GM19023 (cell line): ENCODE measurements at regions not wholly inside any gene's neighbourhood (a gene's known extent, or its start where the extent isn't known, plus 50 kb on each side); places are given as distances from the start of the nearest gene placed in this dataset.
"Not testable (repeated sequence)": the region's sequence is repeated elsewhere in the genome, so short reads cannot be mapped to it uniquely, and the experiment has no call there.

Experiments
- ATAC-seq: cut with Tn5 transposase; IDR thresholded peaks from one replicate; pipeline ENCODE4 v1.9.1; 2021; ENCODE audit warnings: mild to moderate bottlenecking, moderate library complexity; ENCODE audit not compliant: unreplicated experiment

- ATAC-seq = no peak
Measured at GRCh38 chr20:19024296-19025035, 188.0 kb upstream of the SLC24A3 start.

DNA sequence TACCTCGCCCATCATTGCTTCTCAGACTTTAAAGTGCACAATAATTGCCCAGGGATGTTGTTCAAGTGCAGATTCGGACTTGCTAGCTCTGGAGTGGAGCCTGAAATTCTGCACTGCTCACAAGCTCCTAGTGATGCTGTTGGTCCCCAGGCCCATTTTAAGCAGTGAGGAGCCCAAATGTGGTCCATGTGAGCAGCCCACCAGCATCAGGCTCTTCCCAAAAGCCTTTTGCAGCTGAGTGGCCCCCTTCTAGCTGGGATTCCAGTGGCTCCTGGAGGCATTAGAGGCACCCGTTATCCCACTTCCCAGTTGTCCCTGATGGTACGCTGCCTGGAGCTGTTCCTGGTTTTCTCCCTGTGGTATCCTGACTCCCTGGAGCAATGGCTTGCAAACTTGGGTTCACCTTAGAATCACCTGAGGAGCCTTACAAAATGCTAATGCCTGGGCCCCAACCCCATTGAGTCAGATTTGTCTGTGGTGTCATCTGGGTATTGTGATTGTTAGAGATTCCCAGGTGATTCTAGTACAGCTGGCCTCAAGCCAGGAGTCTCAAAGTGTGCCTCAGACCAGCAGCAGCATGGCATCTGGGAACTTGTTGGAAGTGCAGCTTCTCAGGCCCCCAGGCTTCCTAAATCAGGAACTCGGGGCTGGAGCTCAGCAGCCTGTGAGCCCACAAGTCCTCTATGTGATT, 186.9 kb upstream of the SLC24A3 start:
- ATAC-seq = no peak

GRCh38 chr20:19026121-19026878, 186.1 kb upstream of the SLC24A3 start:
- peak; percentile 82 for ATAC-seq

GRCh38 chr20:19026901-19027644, 185.4 kb upstream of the SLC24A3 start:
- no peak for ATAC-seq

DNA sequence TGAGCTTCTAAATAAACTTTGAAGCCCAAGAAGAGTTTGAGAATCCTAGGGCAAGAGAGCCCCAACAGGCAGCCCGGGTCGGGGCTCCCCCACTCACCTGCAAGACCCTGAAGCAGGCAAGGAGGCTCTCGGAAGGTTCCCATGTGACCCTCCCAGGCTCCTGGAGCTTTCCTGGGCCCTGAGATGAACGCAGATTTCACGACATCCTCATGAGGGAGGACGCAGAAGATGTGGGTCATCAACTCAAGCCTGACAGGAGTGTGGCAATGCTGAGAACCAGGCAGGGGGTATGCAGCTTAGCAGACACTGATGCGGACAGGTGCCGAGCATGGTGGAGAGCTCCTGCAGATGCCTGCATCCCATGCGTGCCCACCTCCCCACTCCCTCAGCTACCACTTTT, 184.5 kb upstream of the SLC24A3 start:
- no peak for ATAC-seq

GRCh38 chr20:19041787-19042186, 170.7 kb upstream of the SLC24A3 start:
- ATAC-seq = no peak

DNA sequence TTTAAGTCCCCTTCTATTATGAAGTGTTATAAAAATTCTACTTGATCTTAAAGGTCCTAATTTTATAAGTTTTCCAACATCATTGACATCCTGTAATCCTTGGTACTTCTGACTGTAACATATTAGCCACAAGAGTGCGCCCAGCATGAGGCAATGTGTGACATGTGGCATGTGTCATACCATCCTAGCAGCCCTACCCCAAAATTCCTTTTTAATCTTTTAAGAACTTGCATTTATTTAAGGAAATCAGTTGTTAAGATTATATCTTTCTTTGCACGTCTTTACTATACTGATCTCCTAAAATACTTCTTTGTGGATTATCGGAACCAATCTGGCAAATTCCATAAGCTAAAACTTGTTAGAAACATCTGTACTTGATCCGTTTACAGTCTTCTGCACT, 167.1 kb upstream of the SLC24A3 start:
- no peak for ATAC-seq

GRCh38 chr20:19047040-19047950, 165.1 kb upstream of the SLC24A3 start:
- ATAC-seq = no peak

DNA sequence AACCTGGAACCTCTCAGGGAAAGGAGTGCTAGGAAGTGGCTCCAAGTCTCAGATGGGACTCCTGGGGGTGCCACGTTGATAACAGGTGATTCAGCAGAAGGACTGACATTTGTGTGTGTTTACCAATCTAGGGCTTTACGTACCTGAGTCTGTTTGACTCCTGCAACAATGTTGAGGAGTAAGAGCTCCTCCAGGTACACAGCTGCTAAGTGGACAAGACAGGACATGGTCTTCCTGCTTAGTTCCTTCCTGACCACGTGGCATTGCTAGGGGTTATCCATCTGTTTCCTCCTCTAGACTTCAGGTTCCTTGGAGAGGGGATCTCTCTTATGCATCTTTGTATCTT, 164.5 kb upstream of the SLC24A3 start:
- no peak for ATAC-seq

DNA sequence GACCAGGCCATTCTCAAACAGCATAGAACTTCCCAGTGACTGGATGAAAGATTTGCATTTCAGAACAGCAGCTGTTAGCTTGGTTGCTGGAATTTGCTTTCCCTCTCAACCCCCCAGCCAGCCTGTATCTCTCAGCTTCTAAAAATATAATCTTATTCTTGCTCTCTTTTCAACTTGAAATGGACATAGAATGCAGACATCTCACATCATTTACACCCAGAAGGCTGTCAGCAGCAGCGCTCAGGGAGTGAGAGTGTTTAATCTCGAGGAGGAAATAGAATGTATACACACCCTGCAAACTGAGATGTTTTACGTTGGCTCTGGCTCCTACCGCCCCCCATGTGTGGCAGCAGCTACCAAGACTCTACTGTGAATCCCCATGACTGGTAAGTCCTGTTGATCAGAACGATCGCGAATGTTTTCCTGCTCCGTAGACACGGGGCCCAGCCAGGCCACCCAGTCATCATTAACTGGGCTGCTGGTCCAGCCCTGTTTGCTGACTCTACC, 163.4 kb upstream of the SLC24A3 start:
- ATAC-seq = no peak

GRCh38 chr20:19049514-19049913, 162.9 kb upstream of the SLC24A3 start:
- no peak for ATAC-seq

DNA sequence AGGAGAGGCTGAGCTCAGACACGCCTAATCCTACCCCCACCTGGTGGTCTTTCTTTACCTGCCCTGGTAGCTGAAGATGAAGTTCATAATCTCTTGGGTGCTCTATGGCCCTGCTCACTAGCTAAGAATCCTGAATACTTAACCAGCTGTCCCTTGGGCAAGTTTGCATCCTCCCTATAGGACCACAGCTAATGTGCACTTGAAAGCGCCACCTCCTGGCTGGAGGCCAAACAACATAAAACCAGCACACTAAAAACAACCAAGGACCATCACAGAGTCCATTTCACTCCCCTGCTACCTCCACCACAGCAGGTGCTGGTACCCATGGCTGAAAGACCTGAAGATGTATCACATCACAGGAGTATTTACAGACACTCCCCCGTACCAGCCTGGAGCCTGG, 155.5 kb upstream of the SLC24A3 start:
- ATAC-seq = no peak

DNA sequence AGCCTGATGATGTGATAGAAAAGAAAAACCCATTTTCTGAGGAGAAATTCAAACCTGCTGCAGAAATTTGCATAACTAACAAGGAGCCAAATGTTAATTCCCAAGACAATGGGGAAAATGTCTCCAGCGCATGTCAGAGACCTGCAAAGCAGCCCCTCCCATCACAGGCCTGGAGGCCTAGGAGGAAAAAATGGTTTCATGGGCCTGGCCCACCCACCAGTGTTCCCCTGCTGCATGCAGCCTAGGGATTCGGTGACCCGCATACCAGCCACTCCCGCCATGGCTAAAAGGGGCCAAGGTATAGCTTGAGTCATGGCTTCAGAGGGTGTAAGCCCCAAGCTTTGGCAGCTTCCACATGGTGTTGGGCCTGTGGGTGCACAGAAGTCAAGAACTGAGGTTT, 147.7 kb upstream of the SLC24A3 start:
- ATAC-seq = not testable (repeated sequence)

GRCh38 chr20:19067986-19068385, 144.5 kb upstream of the SLC24A3 start:
- ATAC-seq = no peak

DNA sequence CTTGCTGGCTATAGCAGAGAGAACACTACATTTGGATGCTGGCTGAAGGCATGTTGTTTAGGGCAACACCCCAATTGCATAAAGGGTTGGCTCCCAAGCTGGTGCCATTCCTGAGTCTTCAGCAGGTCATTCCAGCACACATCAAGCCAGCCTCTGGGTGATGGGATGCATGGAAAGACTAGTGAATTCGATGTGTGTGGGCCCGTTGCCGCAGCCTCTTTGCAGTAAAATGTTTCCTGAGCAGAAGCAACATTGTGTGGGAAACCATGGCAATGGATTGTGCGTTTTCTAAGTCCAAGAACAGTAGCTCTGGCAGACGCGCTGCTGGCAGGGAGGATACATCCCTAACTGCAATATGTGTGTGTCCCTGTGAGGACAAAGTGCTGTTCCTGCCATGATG, 142.4 kb upstream of the SLC24A3 start:
- ATAC-seq = no peak

GRCh38 chr20:19070681-19071445, 141.6 kb upstream of the SLC24A3 start:
- peak; percentile 39 for ATAC-seq

DNA sequence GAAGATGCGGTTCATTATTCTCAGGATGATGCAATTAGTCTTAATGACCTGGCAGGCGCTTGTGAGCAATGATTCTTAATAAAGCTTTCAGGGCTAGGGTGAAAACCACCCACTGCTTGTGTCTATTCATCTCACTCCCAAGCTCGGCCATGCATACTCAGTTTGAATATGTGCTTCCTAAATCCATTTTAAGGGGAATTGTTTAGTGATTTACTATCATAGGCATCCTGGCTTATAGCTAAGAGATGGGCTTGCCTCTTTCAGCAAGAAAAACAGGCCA, 141.1 kb upstream of the SLC24A3 start:
- ATAC-seq = peak; percentile 39

GRCh38 chr20:19071902-19072498, 140.4 kb upstream of the SLC24A3 start:
- ATAC-seq = no peak

DNA sequence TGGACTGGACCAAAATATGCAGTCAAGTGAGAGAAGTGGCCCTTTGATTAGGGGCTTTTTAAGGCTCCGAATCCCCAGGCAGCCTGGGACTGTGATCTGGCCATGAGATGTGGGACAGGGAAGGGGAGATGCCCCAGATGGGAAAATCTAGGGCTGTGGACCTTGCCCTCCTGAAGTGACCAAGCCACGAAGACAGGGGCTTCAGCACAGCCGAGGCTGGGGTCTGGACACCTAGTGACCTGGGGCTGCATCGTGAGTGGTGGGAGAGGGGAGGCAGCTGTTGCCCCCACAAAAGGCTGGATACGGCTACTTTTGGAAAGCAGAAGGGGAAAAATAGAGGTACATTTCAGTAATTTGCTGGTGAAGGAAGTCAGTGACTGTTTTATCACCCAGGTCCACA, 139.5 kb upstream of the SLC24A3 start:
- no peak for ATAC-seq
